GM18907 (cell line): ENCODE measurements at regions not wholly inside any gene's neighbourhood (a gene's known extent, or its start where the extent isn't known, plus 50 kb on each side); places are given as distances from the start of the nearest gene placed in this dataset.

Experiments used
- ATAC-seq: cut with Tn5 transposase; IDR thresholded peaks from one replicate; pipeline ENCODE4 v1.9.1; 2021; ENCODE audit warnings: mild to moderate bottlenecking, moderate library complexity; ENCODE audit not compliant: unreplicated experiment

- ATAC-seq = no peak
Observed at GRCh38 chr9:8262625-8263622, 463.3 kb upstream of the DMAC1 start.

GRCh38 chr9:8261737-8262136 lies 462.2 kb upstream of the DMAC1 start:
- ATAC-seq = no peak

GRCh38 chr9:8259028-8259427 lies 459.4 kb upstream of the DMAC1 start:
- no peak for ATAC-seq

- ATAC-seq = no peak
Observed at GRCh38 chr9:8256880-8257279, 457.3 kb upstream of the DMAC1 start.

DNA sequence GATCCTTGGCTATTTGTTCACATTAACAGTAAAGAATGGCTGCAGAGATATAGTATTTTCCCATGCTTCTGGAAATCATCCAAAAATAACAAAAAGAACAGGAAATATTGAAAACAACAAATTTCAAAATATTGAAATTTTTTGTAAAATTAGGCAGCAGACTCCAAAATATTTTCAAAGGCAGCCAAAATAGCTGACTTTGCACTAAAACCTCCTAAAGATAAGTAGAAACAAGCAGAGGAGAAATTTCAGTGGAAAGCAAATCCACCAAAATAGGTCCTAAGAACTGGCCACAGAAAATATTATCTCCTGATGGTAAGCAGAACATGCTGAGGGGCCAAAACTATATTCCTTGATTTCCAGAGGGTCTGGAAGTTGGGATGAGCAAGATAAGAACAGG lies 456.3 kb upstream of the DMAC1 start:
- ATAC-seq = no peak

GRCh38 chr9:8254541-8254940 lies 455.0 kb upstream of the DMAC1 start:
- ATAC-seq = no peak

- no peak for ATAC-seq
Observed at GRCh38 chr9:8252445-8252844, 452.9 kb upstream of the DMAC1 start.

DNA sequence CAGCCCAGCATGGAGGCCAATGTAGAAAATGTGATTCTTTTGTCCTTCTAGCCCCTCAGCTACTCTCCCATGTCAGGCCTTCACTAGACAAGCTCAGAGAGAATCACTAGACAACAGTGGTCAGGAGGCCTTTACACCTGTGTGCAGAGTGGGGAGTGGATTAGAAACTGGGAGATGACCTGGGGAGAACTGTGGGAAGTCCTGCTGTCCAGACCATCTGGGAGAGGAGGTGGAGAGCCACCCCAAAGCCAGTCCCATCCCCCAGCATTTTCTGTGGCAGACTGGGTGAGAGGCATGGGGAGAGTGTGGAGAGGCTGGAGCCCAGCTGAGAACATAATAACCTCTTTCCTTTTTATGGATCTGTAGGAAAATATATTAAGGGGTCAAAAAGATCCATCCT lies 452.0 kb upstream of the DMAC1 start:
- no peak for ATAC-seq

GRCh38 chr9:8244505-8245092 lies 445.0 kb upstream of the DMAC1 start:
- ATAC-seq = no peak

GRCh38 chr9:8241201-8241600 lies 441.6 kb upstream of the DMAC1 start:
- no peak for ATAC-seq

DNA sequence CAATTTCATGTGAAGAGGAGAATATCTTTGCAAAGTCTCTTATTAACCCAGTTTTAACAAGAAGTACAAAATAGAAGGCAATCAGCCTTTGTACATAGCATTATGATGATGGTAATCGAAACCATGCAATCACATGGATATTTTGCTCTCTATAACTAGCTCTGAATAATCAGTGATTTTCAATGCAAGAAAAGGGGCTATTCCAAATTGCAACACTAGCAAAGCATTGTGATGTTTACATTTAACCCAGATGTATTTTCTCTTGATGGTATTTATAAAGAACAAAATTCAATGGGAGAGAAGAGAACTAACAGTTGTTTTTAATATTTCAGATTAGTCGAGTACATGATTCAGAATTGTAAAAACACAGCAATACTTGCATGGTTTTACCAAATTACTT lies 437.5 kb upstream of the DMAC1 start:
- no peak for ATAC-seq

- ATAC-seq = no peak
Observed at GRCh38 chr9:8235489-8235888, 435.9 kb upstream of the DMAC1 start.

- ATAC-seq = no peak
Observed at GRCh38 chr9:8234316-8234715, 434.7 kb upstream of the DMAC1 start.

- no peak for ATAC-seq
Observed at GRCh38 chr9:8232726-8233125, 433.1 kb upstream of the DMAC1 start.

DNA sequence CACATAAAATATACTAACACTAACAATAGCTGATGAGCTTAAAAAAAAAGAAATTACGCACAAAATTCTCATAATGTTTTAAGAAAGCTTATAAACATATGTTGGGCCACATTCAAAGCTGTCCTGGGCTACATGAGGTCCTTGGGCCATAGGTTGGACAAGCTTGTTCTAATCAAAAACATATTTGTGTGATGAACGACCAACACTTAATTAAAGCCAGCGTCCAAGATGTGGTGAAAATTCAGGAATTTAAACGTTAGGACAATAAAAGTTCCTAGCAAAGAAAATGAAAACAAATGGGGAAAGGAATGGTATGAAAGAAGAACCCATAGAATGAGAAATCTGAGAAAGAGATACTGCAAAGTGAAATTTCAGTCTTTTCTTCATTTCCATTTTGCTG lies 429.6 kb upstream of the DMAC1 start:
- ATAC-seq = no peak

GRCh38 chr9:8224381-8224801 lies 424.8 kb upstream of the DMAC1 start:
- no peak for ATAC-seq

DNA sequence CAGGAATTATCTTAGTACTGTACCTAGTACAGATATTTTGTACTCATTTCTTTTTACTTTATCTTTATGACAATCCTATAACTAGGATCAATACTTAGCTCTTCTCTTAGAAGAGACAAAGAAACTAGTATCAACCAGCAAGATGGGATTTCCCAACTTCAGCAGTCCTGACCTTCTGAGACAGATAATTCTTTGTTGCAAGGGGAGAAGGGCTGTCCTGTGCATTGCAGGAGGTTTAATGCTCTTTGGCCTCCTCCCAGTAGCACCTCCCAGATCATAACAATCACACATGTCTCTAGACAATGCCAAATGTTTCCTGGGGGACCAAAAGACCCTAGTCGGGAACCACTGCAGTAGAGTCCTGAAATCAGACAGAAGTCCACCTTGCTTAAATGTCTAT lies 424.3 kb upstream of the DMAC1 start:
- ATAC-seq = no peak

GRCh38 chr9:8221462-8221861 lies 421.9 kb upstream of the DMAC1 start:
- no peak for ATAC-seq

GRCh38 chr9:8208465-8208864 lies 408.9 kb upstream of the DMAC1 start:
- ATAC-seq = no peak

DNA sequence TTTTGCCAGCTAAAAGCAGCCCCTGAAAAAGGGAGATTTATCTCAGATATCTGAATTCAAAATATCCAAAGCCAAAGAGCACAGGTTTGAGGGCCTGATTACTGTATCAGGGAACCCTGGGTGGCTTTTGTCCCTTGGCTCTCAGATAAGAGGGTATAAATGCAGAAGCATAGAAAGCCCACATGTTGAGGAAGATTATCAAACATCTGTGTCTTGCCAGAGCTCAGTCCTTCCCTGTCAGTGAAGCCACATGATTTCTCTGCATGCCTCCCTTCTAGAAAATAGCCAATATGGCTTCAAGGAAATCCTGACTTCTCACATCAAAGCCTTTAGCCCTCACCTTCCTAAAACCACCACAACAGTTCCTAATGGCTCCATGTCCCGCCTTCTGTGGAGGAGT lies 408.0 kb upstream of the DMAC1 start:
- no peak for ATAC-seq

- ATAC-seq = no peak
Observed at GRCh38 chr9:8206720-8207119, 407.1 kb upstream of the DMAC1 start.

DNA sequence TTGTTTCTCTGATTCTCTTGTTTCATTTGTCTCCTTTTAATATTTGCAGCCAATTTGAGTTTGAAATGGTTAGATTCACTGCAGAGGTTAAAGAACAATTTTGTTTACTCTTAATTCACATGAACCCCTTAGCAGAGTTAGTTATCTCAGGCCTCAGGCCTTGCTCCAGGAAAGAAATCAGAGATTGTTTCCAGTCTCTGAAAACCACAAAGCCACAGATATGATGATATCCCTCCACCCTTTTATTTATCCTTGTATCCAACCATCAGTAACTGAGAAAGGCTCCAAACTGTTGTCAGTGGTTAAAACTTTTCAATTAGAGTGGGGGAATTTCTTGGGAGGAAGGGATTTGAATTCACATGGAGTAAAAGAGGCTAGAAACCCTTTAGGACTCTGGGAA lies 406.0 kb upstream of the DMAC1 start:
- no peak for ATAC-seq
